Right renal pelvis (tissue), 4 donors: ENCODE measurements at regions not wholly inside any gene's neighbourhood (a gene's known extent, or its start where the extent isn't known, plus 50 kb on each side); places are given as distances from the start of the nearest gene placed in this dataset.
"Not testable (repeated sequence)": the region's sequence is repeated elsewhere in the genome, so short reads cannot be mapped to it uniquely, and the experiment has no call there.

Experiments
- DNase-seq, 4 donors: peaks; one replicate each; pipeline ENCODE4 v3.0.0-alpha.2; 2013; ENCODE audit warnings: low read depth in 4 of 4, low spot score in 3 of 4, missing footprints in 1 of 4

GRCh38 chr10:64586934-64587503, 1065.8 kb downstream of the REEP3 start:
- no peak for DNase-seq

- no peak for DNase-seq
These were observed 1072.9 kb downstream of the REEP3 start for GRCh38 chr10:64594072-64594471.

- no peak for DNase-seq
These were observed 1077.4 kb downstream of the REEP3 start for GRCh38 chr10:64598600-64598999.

DNA sequence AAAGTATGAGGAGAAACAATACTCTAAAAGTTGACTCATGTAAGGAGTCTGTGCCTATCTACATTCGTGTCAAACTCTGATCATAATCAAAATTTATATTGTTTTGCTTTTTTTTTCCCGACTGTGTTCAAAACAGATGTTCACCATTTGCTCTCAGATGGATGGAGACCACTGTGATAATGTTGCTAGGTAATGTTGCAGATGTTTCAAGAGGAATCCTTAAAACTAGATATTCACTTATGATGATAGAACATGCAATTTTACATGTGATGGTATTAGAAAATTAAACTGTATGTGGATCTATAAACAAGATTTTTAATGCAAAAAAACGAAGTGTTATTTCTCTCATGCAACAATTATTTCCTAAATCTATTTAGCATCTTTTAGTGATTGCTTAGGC, 1080.1 kb downstream of the REEP3 start:
- DNase-seq = no peak

- DNase-seq = no peak
These were observed 1095.9 kb downstream of the REEP3 start for GRCh38 chr10:64617085-64617484.

- DNase-seq = no peak
These were observed 1097.9 kb downstream of the REEP3 start for GRCh38 chr10:64619102-64619501.

GRCh38 chr10:64626924-64627323, 1105.7 kb downstream of the REEP3 start:
- DNase-seq = no peak

DNA sequence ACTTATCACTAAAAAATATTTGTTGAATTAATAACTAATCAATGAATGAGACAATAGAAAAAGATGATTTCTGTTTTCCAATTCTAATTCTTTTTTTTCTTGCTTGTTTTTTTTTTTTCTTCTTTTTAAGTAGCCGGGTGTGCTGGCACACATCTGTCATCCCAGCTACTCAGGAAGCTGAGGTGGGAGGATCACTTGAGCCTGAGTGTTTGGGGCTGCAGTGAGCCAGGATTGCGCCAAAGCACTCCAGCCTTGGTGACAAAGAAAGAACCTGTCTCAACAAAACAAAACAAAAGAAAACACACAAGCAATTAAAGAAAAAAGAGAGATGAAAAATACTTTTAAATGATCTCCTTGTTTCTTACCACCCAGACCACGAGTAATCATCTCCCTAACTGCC, 1109.3 kb downstream of the REEP3 start:
- DNase-seq = no peak

DNA sequence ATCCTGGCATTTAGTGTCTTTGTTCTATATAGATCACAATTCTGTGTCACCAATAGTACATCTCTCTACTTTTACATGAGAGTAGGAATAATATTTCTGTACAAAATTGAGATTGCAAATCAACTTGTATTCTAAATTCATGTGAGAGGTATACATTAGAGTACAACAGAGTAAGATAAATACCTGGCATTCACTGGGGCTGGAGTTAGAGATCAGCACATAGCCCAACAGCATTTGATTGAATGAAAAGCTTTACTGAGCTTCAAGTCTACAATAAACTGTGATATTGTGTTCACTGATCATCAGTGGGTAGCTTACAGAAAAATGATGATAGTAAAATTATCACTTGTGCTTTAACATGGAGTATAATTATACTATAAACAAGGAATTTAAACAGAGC, 1114.7 kb downstream of the REEP3 start:
- DNase-seq = no peak

- DNase-seq = no peak
These were observed 1115.3 kb downstream of the REEP3 start for GRCh38 chr10:64636461-64636860.

GRCh38 chr10:64637939-64638338, 1116.7 kb downstream of the REEP3 start:
- DNase-seq = no peak

DNA sequence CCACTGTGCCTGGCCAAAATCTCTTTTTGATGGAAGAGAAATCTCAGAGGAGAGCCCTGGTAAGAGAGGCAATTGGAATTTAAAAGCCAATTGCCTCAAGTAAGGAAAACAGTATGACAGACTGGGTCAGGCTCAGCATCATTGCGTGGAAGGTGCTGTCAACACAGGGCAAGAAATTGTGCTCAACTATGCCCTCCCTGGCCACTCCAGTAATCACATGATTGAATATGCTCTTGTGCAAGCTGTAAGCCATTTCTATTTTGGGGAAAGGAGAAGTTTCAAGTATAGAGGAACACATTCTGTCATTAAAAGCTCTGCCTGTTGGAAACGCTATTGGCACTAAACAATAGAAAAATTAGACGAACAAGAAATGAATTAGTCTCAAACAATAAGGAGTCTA, 1127.7 kb downstream of the REEP3 start:
- DNase-seq = no peak

DNA sequence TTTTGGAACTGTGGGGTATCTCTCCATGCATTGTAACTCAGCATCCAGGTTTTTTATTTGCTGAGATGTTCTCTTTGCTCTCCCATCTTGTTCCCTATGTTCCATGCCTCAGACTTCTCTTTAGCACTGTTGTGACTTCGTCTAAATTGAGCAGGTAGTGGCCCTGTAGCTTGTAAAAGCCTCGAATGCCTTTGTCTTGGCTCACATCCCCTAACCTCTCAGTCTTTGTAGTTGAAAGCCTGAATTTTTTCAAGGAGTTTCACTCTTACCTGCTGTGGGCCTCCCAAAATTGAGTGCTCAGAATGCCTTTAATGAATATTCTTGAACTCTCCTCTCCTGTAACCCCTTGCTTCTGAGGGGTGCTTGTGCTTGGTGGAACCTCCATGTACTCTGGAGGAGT, 1137.3 kb downstream of the REEP3 start:
- DNase-seq = no peak

GRCh38 chr10:64659311-64659710, 1138.1 kb downstream of the REEP3 start:
- no peak for DNase-seq

GRCh38 chr10:64682043-64682442, 1160.8 kb downstream of the REEP3 start:
- no peak for DNase-seq

DNA sequence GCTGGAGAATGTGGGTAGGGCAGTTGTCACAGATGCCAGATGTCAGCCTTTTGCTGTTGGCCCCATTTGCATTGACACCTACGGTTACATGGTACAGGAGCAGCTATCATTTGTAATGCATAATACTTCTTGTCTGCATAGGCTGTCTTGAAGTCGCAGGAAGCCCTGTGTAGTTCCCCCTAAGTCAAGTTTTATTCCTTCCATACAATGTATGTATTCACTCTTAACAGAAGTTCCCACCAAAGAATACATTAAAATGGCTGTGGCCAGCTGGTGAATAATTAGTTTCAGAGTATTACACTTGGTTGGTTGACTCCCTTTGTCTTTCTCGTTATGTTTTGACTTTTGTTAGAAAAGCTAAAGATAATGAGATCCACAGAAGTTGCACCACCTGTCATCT, 1169.0 kb downstream of the REEP3 start:
- DNase-seq = no peak

DNA sequence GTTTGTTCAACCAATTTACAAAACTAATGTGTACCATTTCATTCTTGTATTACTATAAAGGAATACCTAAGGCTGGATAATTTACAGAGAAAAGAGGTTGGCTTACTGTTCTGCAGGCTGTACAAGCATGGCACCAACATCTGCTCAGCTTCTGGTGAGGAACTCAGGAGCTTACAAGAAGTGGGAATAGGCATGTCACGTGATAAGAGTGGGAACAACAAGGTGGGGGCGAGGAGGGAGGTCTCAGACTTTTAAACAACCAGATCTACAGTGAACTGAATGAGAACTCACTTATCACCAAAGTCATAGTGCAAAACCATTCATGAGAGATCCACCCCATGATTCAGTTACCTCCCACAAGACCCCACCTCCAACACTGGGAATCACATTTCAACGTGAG, 1178.0 kb downstream of the REEP3 start:
- DNase-seq = no peak

DNA sequence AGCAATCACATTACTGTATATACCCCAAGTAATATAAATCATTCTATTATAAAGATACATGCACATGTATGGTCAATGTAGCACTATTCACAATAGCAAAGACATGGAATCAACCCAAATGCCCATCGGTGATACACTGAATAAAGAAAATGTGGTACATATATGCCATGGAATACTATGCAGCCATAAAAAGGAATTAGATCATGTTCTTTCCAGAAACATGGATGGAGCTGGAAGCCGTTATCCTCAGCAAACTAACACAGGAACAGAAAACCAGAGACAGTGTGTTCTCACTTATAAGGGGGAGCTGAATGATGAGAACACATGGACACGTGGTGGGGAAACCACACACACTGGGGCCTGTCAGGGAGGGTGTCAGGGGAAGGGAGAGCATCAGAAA, 1180.9 kb downstream of the REEP3 start:
- not testable (repeated sequence) for DNase-seq

DNA sequence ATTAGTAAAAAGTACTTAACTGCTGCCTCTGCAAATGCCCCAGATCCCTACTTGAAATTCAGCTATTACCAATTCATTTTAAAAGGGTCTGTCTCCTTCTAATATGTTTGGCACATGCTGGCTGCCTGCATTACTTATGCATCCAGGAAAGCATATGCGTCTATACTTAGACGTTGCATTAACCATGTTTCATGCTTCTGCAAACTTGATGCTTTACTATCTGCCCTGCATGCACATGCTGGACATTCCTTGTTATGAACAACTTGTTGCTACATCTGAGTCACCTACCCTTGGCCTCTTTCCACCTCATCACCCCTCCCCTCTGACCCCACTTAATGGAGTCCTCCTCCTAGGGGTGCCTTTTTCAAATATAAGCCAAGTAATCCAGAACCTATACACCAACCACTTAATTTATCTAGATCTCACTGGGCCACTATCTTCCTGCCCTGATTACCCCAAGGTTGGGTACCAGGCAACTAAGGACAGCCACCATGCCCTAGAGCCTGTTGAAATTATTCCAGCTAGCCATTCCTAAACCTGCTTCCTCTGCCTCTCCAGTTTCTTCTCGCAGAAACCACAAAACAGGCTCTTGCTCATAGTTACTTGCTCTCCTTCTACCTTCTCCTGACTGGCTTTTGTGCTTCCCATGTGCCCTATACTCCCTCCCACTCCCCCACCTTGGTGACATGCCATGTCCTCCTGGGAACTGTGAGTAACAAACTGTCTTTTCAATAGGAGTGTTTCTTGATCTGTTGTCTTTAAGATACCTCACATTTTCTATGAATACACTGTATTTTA, 1187.9 kb downstream of the REEP3 start:
- no peak for DNase-seq

GRCh38 chr10:64726466-64726865, 1205.3 kb downstream of the REEP3 start:
- no peak for DNase-seq

DNA sequence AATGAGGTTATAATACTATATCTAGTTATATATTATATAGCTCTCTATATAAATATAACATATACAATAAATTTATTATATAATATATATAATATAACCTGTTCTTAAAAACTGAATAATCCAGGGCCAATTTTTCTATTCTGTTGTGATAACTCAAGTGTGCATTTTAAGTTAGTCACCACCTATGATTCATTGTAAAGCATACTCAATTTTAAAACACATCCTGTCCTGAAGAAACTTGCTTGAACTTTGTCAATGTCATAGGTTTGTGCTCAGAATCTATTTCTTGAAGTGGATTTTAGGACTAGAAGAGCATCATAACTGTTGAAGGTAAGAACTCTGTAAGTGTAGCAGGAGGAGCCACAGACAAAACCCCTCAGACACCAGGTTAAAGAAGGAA, 1209.8 kb downstream of the REEP3 start:
- no peak for DNase-seq

DNA sequence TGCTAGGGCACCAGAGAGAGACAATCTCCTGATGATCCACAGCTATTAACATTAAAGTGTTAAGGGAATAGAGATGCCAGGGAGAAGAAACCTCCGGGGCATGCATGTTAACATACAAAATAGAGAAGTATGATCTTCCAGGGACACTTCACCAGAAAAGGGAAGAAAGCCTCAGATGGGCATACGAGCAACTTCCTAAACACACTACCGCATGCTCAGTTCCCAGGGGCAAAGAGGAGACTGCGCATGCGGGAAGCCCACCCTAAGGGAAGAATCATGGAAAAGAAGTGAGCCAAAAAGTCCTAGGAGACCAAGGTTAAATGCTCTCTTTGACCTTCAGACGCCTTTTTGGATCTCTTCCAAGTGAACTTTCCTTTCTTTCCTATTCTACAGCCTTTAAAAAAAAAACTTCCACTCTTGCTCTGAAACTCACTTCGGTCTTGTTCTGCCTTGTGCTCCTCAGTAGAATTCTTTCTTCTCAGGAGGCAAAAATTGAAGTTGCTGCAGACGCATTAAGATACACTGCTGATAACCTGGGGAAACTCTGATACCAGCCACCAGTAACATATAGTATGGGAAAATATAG, 1211.3 kb downstream of the REEP3 start:
- DNase-seq = no peak
